ENCODE measurements at regions not wholly inside any gene's neighbourhood (a gene's known extent, or its start where the extent isn't known, plus 50 kb on each side); places are given as distances from the start of the nearest gene placed in this dataset.

- Histone ChIP-seq H2AFZ (ENCODE audit: low read depth, low read length) (no peak overlapping the region), H3K9ac (ENCODE audit: low read length) (no peak overlapping the region), H4K20me1 (ENCODE audit: insufficient read depth, low read length) (no peaks in the 10 kb centered on the region), H3K4me1 (ENCODE audit: low read length) (no peaks in the 10 kb centered on the region), H3K36me3 (replicated peaks; ENCODE audit: low read depth, low read length) (no peaks in the 10 kb centered on the region), H3K4me3 (ENCODE audit: low read length) (no peak overlapping the region), H3K79me2 (ENCODE audit: low read length) (no peaks in the 10 kb centered on the region), H3K9me3 (ENCODE audit: insufficient read depth, low read length) (no peaks in the 10 kb centered on the region), H3K27me3 (ENCODE audit: low read depth, low read length) (no peaks in the 10 kb centered on the region), H3K4me2 (ENCODE audit: low read length) (no peak overlapping the region), H3K27ac (ENCODE audit: low read length) (no peak overlapping the region)
- TF ChIP-seq CTCF (IDR thresholded peaks at IDR 0.05; ENCODE audit: low read depth, low read length) (no peak), EZH2phosphoT487 (IDR thresholded peaks at IDR 0.05; ENCODE audit: low read depth) (no peak)
Measured at GRCh38 chr1:189305279-189305678, 1172.4 kb downstream of the BRINP3 start.

- Histone ChIP-seq H3K4me1 (ENCODE audit: low read length) (no peaks in the 10 kb centered on the region), H4K20me1 (ENCODE audit: insufficient read depth, low read length) (no peaks in the 10 kb centered on the region), H3K79me2 (ENCODE audit: low read length) (no peaks in the 10 kb centered on the region), H3K36me3 (replicated peaks; ENCODE audit: low read depth, low read length) (no peaks in the 10 kb centered on the region), H3K4me2 (ENCODE audit: low read length) (no peak overlapping the region), H3K9me3 (ENCODE audit: insufficient read depth, low read length) (no peaks in the 10 kb centered on the region), H3K4me3 (ENCODE audit: low read length) (no peak overlapping the region), H2AFZ (ENCODE audit: low read depth, low read length) (no peak overlapping the region), H3K27ac (ENCODE audit: low read length) (no peak overlapping the region), H3K27me3 (ENCODE audit: low read depth, low read length) (no peaks in the 10 kb centered on the region), H3K9ac (ENCODE audit: low read length) (no peak overlapping the region)
- TF ChIP-seq CTCF (IDR thresholded peaks at IDR 0.05; ENCODE audit: low read depth, low read length) (no peak), EZH2phosphoT487 (IDR thresholded peaks at IDR 0.05; ENCODE audit: low read depth) (no peak)
Measured at GRCh38 chr1:189311915-189312314, 1165.7 kb downstream of the BRINP3 start.

GRCh38 chr1:189312499-189312898, 1165.2 kb downstream of the BRINP3 start:
- no peaks in the 10 kb centered on the region for H3K9me3 ChIP-seq (ENCODE audit: insufficient read depth, low read length)
- H3K4me1 ChIP-seq (ENCODE audit: low read length), result no peaks in the 10 kb centered on the region
- no peaks in the 10 kb centered on the region for H3K79me2 ChIP-seq (ENCODE audit: low read length)
- H3K27me3 ChIP-seq (ENCODE audit: low read depth, low read length), result no peaks in the 10 kb centered on the region
- no peak overlapping the region for H2AFZ ChIP-seq (ENCODE audit: low read depth, low read length)
- H3K4me3 ChIP-seq (ENCODE audit: low read length), result no peak overlapping the region
- H3K4me2 ChIP-seq (ENCODE audit: low read length), result no peak overlapping the region
- TF ChIP-seq EZH2phosphoT487 (IDR thresholded peaks at IDR 0.05; ENCODE audit: low read depth) (no peak), CTCF (IDR thresholded peaks at IDR 0.05; ENCODE audit: low read depth, low read length) (no peak)
- no peaks in the 10 kb centered on the region for H3K36me3 ChIP-seq (replicated peaks; ENCODE audit: low read depth, low read length)
- H3K27ac ChIP-seq (ENCODE audit: low read length), result no peak overlapping the region
- H3K9ac ChIP-seq (ENCODE audit: low read length), result no peak overlapping the region
- no peaks in the 10 kb centered on the region for H4K20me1 ChIP-seq (ENCODE audit: insufficient read depth, low read length)

GRCh38 chr1:189313488-189313887, 1164.2 kb downstream of the BRINP3 start:
- H3K27me3 ChIP-seq (ENCODE audit: low read depth, low read length), result no peaks in the 10 kb centered on the region
- no peaks in the 10 kb centered on the region for H3K36me3 ChIP-seq (replicated peaks; ENCODE audit: low read depth, low read length)
- no peak overlapping the region for H3K4me3 ChIP-seq (ENCODE audit: low read length)
- H2AFZ ChIP-seq (ENCODE audit: low read depth, low read length), result no peak overlapping the region
- H3K4me2 ChIP-seq (ENCODE audit: low read length), result no peak overlapping the region
- H4K20me1 ChIP-seq (ENCODE audit: insufficient read depth, low read length), result no peaks in the 10 kb centered on the region
- H3K27ac ChIP-seq (ENCODE audit: low read length), result no peak overlapping the region
- H3K79me2 ChIP-seq (ENCODE audit: low read length), result no peaks in the 10 kb centered on the region
- TF ChIP-seq CTCF (IDR thresholded peaks at IDR 0.05; ENCODE audit: low read depth, low read length), result no peak
- no peak for TF ChIP-seq EZH2phosphoT487 (IDR thresholded peaks at IDR 0.05; ENCODE audit: low read depth)
- H3K9me3 ChIP-seq (ENCODE audit: insufficient read depth, low read length), result no peaks in the 10 kb centered on the region
- H3K9ac ChIP-seq (ENCODE audit: low read length), result no peak overlapping the region
- no peaks in the 10 kb centered on the region for H3K4me1 ChIP-seq (ENCODE audit: low read length)

All from OCI-LY3 (cell line).